Kidney (tissue), 13 donors: ENCODE measurements at regions not wholly inside any gene's neighbourhood (a gene's known extent, or its start where the extent isn't known, plus 50 kb on each side); places are given as distances from the start of the nearest gene placed in this dataset.

Source experiments
- DNase-seq, 5 donors: peaks; one replicate each; pipeline ENCODE4 v3.0.0-alpha.2; 2013 to 2020
- FAIRE-seq: peaks from 2 replicates; lab custom pipeline; 2012; peaks lifted over from hg19 to GRCh38; lab: Jason Lieb, UNC
- H3K27ac ChIP-seq, 2 donors: one replicate each; pipeline ENCODE4 v1.7.0; 2013; ENCODE audit warnings: low read depth in 2 of 2, low read length in 2 of 2, inconsistent platforms in 1 of 2
- H3K27me3 ChIP-seq: one replicate; pipeline ENCODE4 v1.7.1; 2013; ENCODE audit warnings: low read length, inconsistent platforms; ENCODE audit not compliant: control insufficient read depth, insufficient read depth
- H3K36me3 ChIP-seq, 3 donors: one replicate each; pipeline versions ENCODE4 v1.7.0 to v1.7.1; 2013; ENCODE audit warnings: low read length in 3 of 3, control low read depth in 1 of 3, inconsistent platforms in 1 of 3; ENCODE audit not compliant: insufficient read depth in 3 of 3, control insufficient read depth in 2 of 3
- H3K4me1 ChIP-seq, 3 donors: one replicate each; pipeline versions ENCODE4 v1.7.0 to v1.7.1; 2013; ENCODE audit warnings: low read length in 3 of 3, inconsistent platforms in 1 of 3, low read depth in 1 of 3; ENCODE audit not compliant: control insufficient read depth in 2 of 3, insufficient read depth in 2 of 3
- H3K4me3 ChIP-seq, 3 donors: one replicate each; pipeline versions ENCODE4 v1.7.0 to v1.8.1; 2013; ENCODE audit warnings: low read length in 3 of 3, control low read depth in 1 of 3, inconsistent platforms in 1 of 3
- H3K9ac ChIP-seq, 3 donors: one replicate each; pipeline versions ENCODE4 v1.7.0 to v1.7.1; 2013; ENCODE audit warnings: low read length in 3 of 3, control low read depth in 1 of 3, inconsistent platforms in 1 of 3
- H3K9me3 ChIP-seq, 3 donors: one replicate each; pipeline versions ENCODE4 v1.7.0 to v1.7.1; 2013; ENCODE audit warnings: low read length in 3 of 3, control low read depth in 1 of 3, inconsistent platforms in 1 of 3; ENCODE audit not compliant: control insufficient read depth in 2 of 3, insufficient read depth in 1 of 3
- CTCF ChIP-seq: IDR thresholded peaks from 3 replicates; pipeline ENCODE4 v1.5.1; 2012; ENCODE audit warnings: mild to moderate bottlenecking, moderate library complexity, borderline replicate concordance; ENCODE audit not compliant: insufficient read depth; ENCODE audit errors: extremely low read depth
- intact Hi-C: fragments of 100-400 bp; cut with DNase I; formaldehyde crosslinking; loops from one replicate; pipeline ENCODE4 v1.11.1; 2022
- donor health status: control.
- donor health status: control.
- donor health status: control.
- donor health status: control.
- donor health status: control.
- donor health status: DM: yes; HTN: yes; CAD: no.
- donor health status: Normal renal cell carcinoma (clear cell type).

GRCh38 chr1:38454236-38454635 lies 405.3 kb downstream of the RRAGC start:
- no peak for DNase-seq
- no peak overlapping the region for H3K9ac ChIP-seq
- FAIRE-seq = no peak
- H3K27ac ChIP-seq = no peak overlapping the region
- H3K9me3 ChIP-seq = no peaks in the 10 kb centered on the region
- no peak overlapping the region for H3K4me3 ChIP-seq
- intact Hi-C loops = no loop called here
- TF ChIP-seq CTCF = no peak
- H3K4me1 ChIP-seq = no peaks in the 10 kb centered on the region
- no peaks in the 10 kb centered on the region for H3K27me3 ChIP-seq
- H3K36me3 ChIP-seq = no peaks in the 10 kb centered on the region

GRCh38 chr1:38452246-38452645 lies 405.7 kb upstream of the POU3F1 start:
- no peak overlapping the region for H3K9ac ChIP-seq
- no peak overlapping the region for H3K4me3 ChIP-seq
- DNase-seq (peak in 1 of 5 donors; percentile 21), FAIRE-seq (no peak)
- H3K9me3 ChIP-seq = no peaks in the 10 kb centered on the region
- H3K27ac ChIP-seq = no peak overlapping the region
- no peak for TF ChIP-seq CTCF
- intact Hi-C loops = no loop called here
- H3K36me3 ChIP-seq = no peaks in the 10 kb centered on the region
- H3K27me3 ChIP-seq = no peaks in the 10 kb centered on the region
- H3K4me1 ChIP-seq = no peaks in the 10 kb centered on the region

GRCh38 chr1:38451541-38451993 lies 405.0 kb upstream of the POU3F1 start:
- DNase-seq = peak in 4 of 5 donors; percentile 39 to 84 (median 62)
- FAIRE-seq = no peak
- H3K4me3 ChIP-seq = no peak overlapping the region
- H3K9ac ChIP-seq = no peak overlapping the region
- H3K36me3 ChIP-seq = no peaks in the 10 kb centered on the region
- H3K9me3 ChIP-seq = no peaks in the 10 kb centered on the region
- no peaks in the 10 kb centered on the region for H3K27me3 ChIP-seq
- no peaks in the 10 kb centered on the region for H3K4me1 ChIP-seq
- H3K27ac ChIP-seq = no peak overlapping the region
- intact Hi-C loops = no loop called here
- TF ChIP-seq CTCF = no peak

GRCh38 chr1:38448893-38449292 lies 402.3 kb upstream of the POU3F1 start:
- intact Hi-C loops = no loop called here
- no peak for FAIRE-seq
- H3K27me3 ChIP-seq = no peaks in the 10 kb centered on the region

More at GRCh38 chr1:38448893-38449292, 402.3 kb upstream of the POU3F1 start:
- H3K9me3 ChIP-seq = no peaks in the 10 kb centered on the region
- H3K27ac ChIP-seq = no peak overlapping the region
- H3K4me1 ChIP-seq = no peaks in the 10 kb centered on the region
- no peaks in the 10 kb centered on the region for H3K36me3 ChIP-seq
- no peak overlapping the region for H3K4me3 ChIP-seq
- DNase-seq = no peak
- no peak overlapping the region for H3K9ac ChIP-seq
- TF ChIP-seq CTCF = no peak
